PC-9 (cell line): ENCODE measurements at regions not wholly inside any gene's neighbourhood (a gene's known extent, or its start where the extent isn't known, plus 50 kb on each side); places are given as distances from the start of the nearest gene placed in this dataset.

Source experiments
- BruUV-seq: library from RNA; stranded (reverse); fragments of 400-500 nt; replicated peaks from 2 replicates; lab custom pipeline; 2021; lab: Mats Ljungman, UMichigan
- CTCF ChIA-PET: fragments of 300-600 bp; sonication (Branson Sonifier 250); formaldehyde crosslinking; loops from one replicate; lab custom pipeline; 2022; ENCODE audit warnings: antibody characterized with exemption; lab: Charles Lee
- POLR2A ChIA-PET: fragments of 300-600 bp; sonication (Branson Sonifier 250); formaldehyde crosslinking; loops from one replicate; lab custom pipeline; 2022; ENCODE audit warnings: antibody characterized with exemption; ENCODE audit not compliant: unreplicated experiment; lab: Charles Lee
- DNase-seq, 2 experiments: peaks; one replicate each; pipeline versions ENCODE4 v3.0.0 to v3.0.0-alpha.2; 2015 to 2022; ENCODE audit warnings: mixed read lengths in 1 of 2
- H2AFZ ChIP-seq: fragments of 200-600 bp; sonication (generic); 2 replicates; pipeline ENCODE4 v1.8.1; 2017; ENCODE audit warnings: antibody characterized with exemption
- H3F3A ChIP-seq: fragments of 200-600 bp; sonication (generic); 2 replicates; pipeline ENCODE4 v1.8.1; 2017; ENCODE audit warnings: antibody characterized with exemption, mild to moderate bottlenecking, low read depth; ENCODE audit not compliant: insufficient read depth
- H3K27ac ChIP-seq: fragments of 200-600 bp; sonication (generic); 2 replicates; pipeline ENCODE4 v1.6.1; 2016; ENCODE audit warnings: mixed run types
- H3K27me3 ChIP-seq: fragments of 200-600 bp; sonication (generic); 2 replicates; pipeline ENCODE4 v1.6.1; 2016; ENCODE audit warnings: low read depth, mixed run types; ENCODE audit not compliant: insufficient read depth
- H3K36me3 ChIP-seq: fragments of 200-600 bp; sonication (generic); 2 replicates; pipeline ENCODE4 v1.6.1; 2016; ENCODE audit warnings: low read depth, mixed run types
- H3K4me1 ChIP-seq: fragments of 200-600 bp; sonication (generic); replicated peaks from 2 replicates; pipeline ENCODE4 v1.6.1; 2016; ENCODE audit warnings: mixed run types; ENCODE audit not compliant: insufficient read depth
- H3K4me2 ChIP-seq: fragments of 200-600 bp; sonication (generic); 2 replicates; pipeline ENCODE4 v1.6.1; 2017; ENCODE audit warnings: mixed run types
- H3K4me3 ChIP-seq: fragments of 200-600 bp; sonication (generic); 2 replicates; pipeline ENCODE4 v1.6.1; 2016; ENCODE audit warnings: mixed run types
- H3K79me2 ChIP-seq: fragments of 200-600 bp; sonication (generic); 2 replicates; pipeline ENCODE4 v1.6.1; 2017; ENCODE audit warnings: low read depth, mixed run types
- H3K9me2 ChIP-seq: fragments of 200-600 bp; sonication (generic); 2 replicates; pipeline ENCODE4 v1.8.1; 2017; ENCODE audit warnings: mild to moderate bottlenecking; ENCODE audit not compliant: insufficient read depth
- H3K9me3 ChIP-seq: fragments of 200-600 bp; sonication (generic); 2 replicates; pipeline ENCODE4 v1.8.1; 2016; ENCODE audit warnings: low read depth; ENCODE audit not compliant: insufficient read depth
- H4K20me1 ChIP-seq: fragments of 200-600 bp; sonication (generic); 2 replicates; pipeline ENCODE4 v1.8.1; 2017; ENCODE audit not compliant: insufficient read depth
- CTCF ChIP-seq: fragments of 200-600 bp; sonication (generic); conservative IDR thresholded peaks from 2 replicates; pipeline ENCODE4 v1.6.1; 2017; ENCODE audit warnings: mixed run types, antibody characterized with exemption, mild to moderate bottlenecking, moderate library complexity
- EZH2 ChIP-seq: fragments of 200-600 bp; sonication (generic); IDR thresholded peaks from 2 replicates; pipeline ENCODE4 v1.8.0; 2017; ENCODE audit warnings: antibody characterized with exemption, low read depth
- intact Hi-C: fragments of 100-400 bp; cut with micrococcal nuclease; formaldehyde crosslinking; loops from one replicate; pipeline ENCODE4 v1.10.0; 2022; ENCODE audit not compliant: unreplicated experiment

- Histone ChIP-seq H3K36me3 (no peaks in the 10 kb centered on the region), H3K79me2 (no peaks in the 10 kb centered on the region), H3K4me3 (no peak overlapping the region), H3K9me2 (no peaks in the 10 kb centered on the region), H3F3A (no peaks in the 10 kb centered on the region), H3K9me3 (no peaks in the 10 kb centered on the region), H3K27ac (no peak overlapping the region), H2AFZ (no peak overlapping the region), H3K4me2 (no peak overlapping the region), H4K20me1 (no peaks in the 10 kb centered on the region), H3K4me1 (peaks cover 6% of the 10 kb centered on the region; the same call in 1 of the 2 replicates), H3K27me3 (no peaks in the 10 kb centered on the region)
- ChIA-PET POLR2A (interaction anchor here (0.6 kb wide), 1 partner anchor 113 kb away, joined by 5 read pairs; no protein-coding TSS in a partner anchor), CTCF (no interaction called here)
- no peak for DNase-seq
- intact Hi-C loops: loop anchor here (2.0 to 5.0 kb wide), 2 partner anchors 43 to 773 kb away; no protein-coding TSS in a partner anchor
- BruUV-seq: no TSS peak
- no peak for TF ChIP-seq EZH2
These were observed 164.2 kb downstream of the INHBB start for GRCh38 chr2:120509991-120510735.

- TF ChIP-seq EZH2: no peak
- TF ChIP-seq CTCF: no peak
- Histone ChIP-seq H3K4me3 (no peak overlapping the region), H3F3A (no peaks in the 10 kb centered on the region), H3K9me2 (no peaks in the 10 kb centered on the region), H2AFZ (no peak overlapping the region), H3K4me2 (no peak overlapping the region), H3K27me3 (no peaks in the 10 kb centered on the region), H3K4me1 (peaks cover 6% of the 10 kb centered on the region; the same call in 1 of the 2 replicates), H3K9me3 (no peaks in the 10 kb centered on the region), H4K20me1 (no peaks in the 10 kb centered on the region), H3K79me2 (no peaks in the 10 kb centered on the region), H3K27ac (no peak overlapping the region), H3K36me3 (no peaks in the 10 kb centered on the region)
- intact Hi-C loops: loop anchor here (5.0 kb wide), 1 partner anchor 774 kb away; no protein-coding TSS in a partner anchor
- no TSS peak for BruUV-seq
- no peak for DNase-seq
- POLR2A ChIA-PET: interaction anchor here (0.6 kb wide), 1 partner anchor 114 kb away, joined by 5 read pairs; no protein-coding TSS in a partner anchor
- CTCF ChIA-PET: no interaction called here
These were observed 164.9 kb downstream of the INHBB start for GRCh38 chr2:120510751-120511395.

- Histone ChIP-seq H2AFZ (no peak overlapping the region), H3K27ac (no peak overlapping the region), H3K4me1 (peaks cover 6% of the 10 kb centered on the region; the same call in 1 of the 2 replicates), H3K27me3 (no peaks in the 10 kb centered on the region), H3K9me3 (no peaks in the 10 kb centered on the region), H3K36me3 (no peaks in the 10 kb centered on the region), H3F3A (no peaks in the 10 kb centered on the region), H3K79me2 (no peaks in the 10 kb centered on the region), H3K9me2 (no peaks in the 10 kb centered on the region), H3K4me2 (no peak overlapping the region), H3K4me3 (no peak overlapping the region), H4K20me1 (no peaks in the 10 kb centered on the region)
- BruUV-seq: no TSS peak
- POLR2A ChIA-PET: no interaction called here
- TF ChIP-seq EZH2 (no peak), CTCF (no peak)
- no peak for DNase-seq
- intact Hi-C loops: loop anchor here (5.0 kb wide), 1 partner anchor 774 kb away; no protein-coding TSS in a partner anchor
- CTCF ChIA-PET: no interaction called here
These were observed 165.6 kb downstream of the INHBB start for GRCh38 chr2:120511536-120511935.
